Neuron (in vitro differentiated cells): ENCODE measurements at regions not wholly inside any gene's neighbourhood (a gene's known extent, or its start where the extent isn't known, plus 50 kb on each side); places are given as distances from the start of the nearest gene placed in this dataset.
"Not testable (repeated sequence)": the region's sequence is repeated elsewhere in the genome, so short reads cannot be mapped to it uniquely, and the experiment has no call there.

ENCODE experiments used
- H2AFZ ChIP-seq: one replicate; pipeline ENCODE4 v1.6.1; 2013; ENCODE audit warnings: low read depth, mild to moderate bottlenecking, inconsistent platforms, low read length, moderate library complexity
- H3K27me3 ChIP-seq: one replicate; pipeline ENCODE4 v1.6.1; 2013; ENCODE audit warnings: low read length; ENCODE audit not compliant: insufficient read depth
- H3K36me3 ChIP-seq: one replicate; pipeline ENCODE4 v1.6.1; 2013; ENCODE audit warnings: low read length; ENCODE audit not compliant: insufficient read depth
- H3K4me1 ChIP-seq: one replicate; pipeline ENCODE4 v1.6.1; 2013; ENCODE audit warnings: low read length; ENCODE audit not compliant: insufficient read depth
- H3K4me3 ChIP-seq: 2 replicates; pipeline ENCODE4 v1.5.1; 2013; ENCODE audit warnings: mild to moderate bottlenecking, low read length, moderate library complexity
- H3K9me3 ChIP-seq: one replicate; pipeline ENCODE4 v1.6.1; 2013; ENCODE audit warnings: low read length

DNA sequence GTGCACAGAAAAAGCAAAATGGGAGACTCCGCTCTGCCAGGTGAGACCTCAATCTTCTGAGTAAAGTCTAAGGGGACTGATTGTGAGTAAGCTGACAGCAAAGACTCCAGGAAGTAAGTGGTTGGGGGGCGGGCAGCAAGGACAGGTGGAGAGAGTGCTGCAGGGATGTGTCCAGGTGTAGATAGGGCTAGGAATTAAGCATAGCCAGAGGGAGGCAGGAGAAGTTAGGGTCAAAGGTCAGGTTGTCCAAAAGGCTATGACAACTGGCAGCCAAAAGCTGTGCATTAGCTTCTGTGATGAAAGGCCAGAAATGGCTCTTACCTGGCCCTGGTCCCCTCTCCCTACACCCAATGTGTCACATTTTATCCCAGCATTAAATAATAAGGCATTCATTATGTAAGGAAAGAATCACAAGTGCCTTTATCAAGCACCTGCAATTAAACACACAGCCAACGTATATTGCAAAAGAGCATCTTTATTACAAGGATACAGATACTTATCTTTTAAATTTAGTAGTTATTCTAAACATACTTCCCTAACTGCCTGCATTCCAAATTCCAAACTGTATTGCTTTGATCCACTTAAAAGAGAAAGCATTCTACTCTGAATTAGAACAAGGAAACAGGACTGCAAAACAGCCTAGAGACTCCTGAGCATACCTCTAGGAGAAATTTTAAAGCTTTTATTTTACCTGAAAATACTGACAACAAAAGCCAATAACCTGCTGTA is 247.9 kb downstream of the IRS1 start:
- H3K36me3 ChIP-seq, result no peaks in the 10 kb centered on the region
- H3K4me1 ChIP-seq, result no peaks in the 10 kb centered on the region
- no peak overlapping the region for H2AFZ ChIP-seq
- H3K4me3 ChIP-seq, result no peak overlapping the region
- H3K9me3 ChIP-seq, result no peaks in the 10 kb centered on the region
- H3K27me3 ChIP-seq, result no peaks in the 10 kb centered on the region

DNA sequence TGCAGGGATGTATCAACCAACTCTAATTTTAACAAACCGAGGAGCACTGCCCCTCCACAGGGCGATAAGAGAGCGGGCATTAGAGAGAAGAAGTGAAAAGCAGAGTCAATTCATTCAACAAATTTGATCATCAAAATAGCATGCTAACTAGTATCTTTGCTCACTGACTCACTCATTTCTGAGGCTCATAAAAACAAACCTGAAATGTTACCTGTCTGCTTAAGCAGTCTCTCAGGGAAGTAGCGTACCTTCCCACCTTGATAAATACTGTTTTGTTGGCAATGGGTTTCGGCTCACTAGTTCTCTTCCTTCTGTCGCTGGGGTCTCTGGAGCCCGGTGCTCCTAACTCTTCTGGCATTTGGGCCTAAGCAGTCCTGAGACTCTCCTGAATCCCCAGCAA is 248.8 kb downstream of the IRS1 start:
- Histone ChIP-seq H2AFZ (no peak overlapping the region), H3K36me3 (no peaks in the 10 kb centered on the region), H3K9me3 (no peaks in the 10 kb centered on the region), H3K4me3 (no peak overlapping the region), H3K27me3 (no peaks in the 10 kb centered on the region), H3K4me1 (no peaks in the 10 kb centered on the region)

DNA sequence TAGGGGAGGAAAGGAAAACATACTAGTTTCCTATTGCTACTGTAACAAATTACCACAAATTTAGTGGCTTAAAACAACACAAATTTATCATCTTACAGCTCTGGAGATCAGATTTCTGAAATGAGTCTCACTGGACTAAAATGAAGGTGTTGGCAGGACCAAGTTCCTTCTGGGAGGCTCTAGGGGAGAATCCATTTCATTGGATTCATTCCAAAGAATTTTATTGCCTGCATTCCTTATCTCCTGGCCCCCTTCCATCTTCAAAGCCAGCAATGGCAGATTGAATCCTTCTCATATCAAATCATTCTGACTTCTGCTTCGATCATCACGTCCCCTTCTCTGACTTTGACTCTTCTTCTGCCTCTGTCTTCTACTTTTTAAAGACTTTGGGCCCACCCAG is 250.9 kb downstream of the IRS1 start:
- Histone ChIP-seq H2AFZ (no peak overlapping the region), H3K9me3 (no peaks in the 10 kb centered on the region), H3K36me3 (no peaks in the 10 kb centered on the region), H3K27me3 (no peaks in the 10 kb centered on the region), H3K4me1 (no peaks in the 10 kb centered on the region), H3K4me3 (no peak overlapping the region)

DNA sequence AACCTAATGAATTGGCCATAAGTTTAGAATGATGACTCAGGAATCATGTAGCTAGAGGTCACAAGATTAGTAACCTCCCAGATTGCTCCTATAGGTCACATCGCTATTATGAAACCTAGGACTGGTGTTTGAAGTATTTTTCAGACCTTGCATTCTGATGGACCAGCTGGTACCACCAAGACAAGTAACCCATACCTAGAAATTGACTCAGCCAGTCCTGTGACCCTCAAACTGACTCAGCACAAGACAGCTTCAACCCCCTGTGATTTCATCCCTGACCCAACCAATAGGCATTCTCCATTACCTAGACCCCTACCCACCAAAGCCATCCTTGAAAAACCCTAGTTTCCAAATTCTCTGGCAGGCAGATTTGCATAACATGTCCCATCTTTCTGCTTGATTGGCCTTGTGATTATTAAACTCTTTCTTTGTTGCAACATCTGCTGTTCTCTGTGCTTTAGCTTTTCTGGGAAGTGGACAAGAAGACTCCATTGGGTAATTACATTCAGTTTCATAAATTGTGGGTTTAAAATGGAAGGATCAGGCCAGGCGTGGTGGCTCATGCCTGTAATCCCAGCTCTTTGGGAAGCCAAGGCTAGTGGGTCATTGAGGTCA is 254.9 kb downstream of the IRS1 start:
- Histone ChIP-seq H3K4me3 (no peak overlapping the region), H3K9me3 (no peaks in the 10 kb centered on the region), H3K27me3 (no peaks in the 10 kb centered on the region), H2AFZ (no peak overlapping the region), H3K4me1 (no peaks in the 10 kb centered on the region), H3K36me3 (no peaks in the 10 kb centered on the region)

DNA sequence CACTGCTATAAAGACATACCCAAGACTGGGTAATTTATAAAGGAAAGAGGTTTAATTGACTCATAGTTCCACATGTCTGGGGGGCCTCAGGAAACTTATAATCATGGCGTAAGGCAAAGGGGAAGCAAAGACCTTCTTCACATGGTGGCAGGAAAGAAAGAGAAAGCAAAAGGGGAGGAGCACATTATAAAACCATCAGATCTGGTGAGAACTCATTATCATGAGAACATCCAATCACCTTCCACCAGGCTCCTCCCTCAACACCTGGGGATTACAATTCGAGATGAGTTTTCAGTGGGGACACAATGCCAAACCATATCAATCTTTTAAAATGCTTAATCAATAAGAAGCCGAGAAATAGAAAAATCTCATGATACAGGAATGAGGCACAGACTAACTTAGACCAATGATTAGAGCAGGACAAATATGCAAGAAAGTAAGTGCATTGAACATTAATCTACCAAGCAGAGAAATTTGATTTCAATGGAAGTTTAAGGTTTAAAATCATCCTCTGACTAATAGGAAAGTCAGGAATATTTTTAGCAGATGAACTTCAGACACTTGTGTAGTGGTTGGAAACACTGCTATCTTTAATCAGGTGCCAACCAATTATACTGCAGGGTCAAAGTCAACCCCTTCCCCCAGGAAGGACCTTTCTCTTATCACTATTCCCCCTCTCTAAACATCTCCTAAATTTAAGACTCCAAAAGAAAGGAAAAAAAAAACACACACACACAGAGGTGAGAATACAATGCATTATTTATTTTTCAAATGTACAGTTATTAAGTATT is 259.2 kb downstream of the IRS1 start:
- Histone ChIP-seq H3K9me3 (no peaks in the 10 kb centered on the region), H3K36me3 (no peaks in the 10 kb centered on the region)

DNA sequence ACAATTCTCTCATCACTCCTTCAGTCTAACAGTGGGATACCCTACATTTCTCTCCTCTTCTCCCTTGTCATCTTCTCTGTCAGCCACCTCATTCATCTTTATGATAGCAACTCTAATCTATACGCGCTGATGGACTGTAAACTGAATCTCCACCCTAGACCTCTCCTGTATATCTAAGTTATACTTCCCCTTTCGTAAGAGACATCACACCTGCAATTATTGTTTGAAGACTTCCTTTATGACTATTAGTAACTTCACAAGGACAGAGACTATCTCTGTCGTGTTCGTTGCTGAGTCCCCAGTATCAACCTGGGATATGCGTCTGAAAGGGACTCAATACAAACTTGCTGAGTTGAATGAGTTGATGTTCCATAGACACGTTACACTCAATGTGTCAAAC is 263.2 kb downstream of the IRS1 start:
- Histone ChIP-seq H3K4me3 (no peak overlapping the region), H2AFZ (no peak overlapping the region), H3K36me3 (no peaks in the 10 kb centered on the region), H3K4me1 (peaks cover 17% of the 10 kb centered on the region), H3K9me3 (no peaks in the 10 kb centered on the region), H3K27me3 (no peaks in the 10 kb centered on the region)

More for the DNA sequence above, 259.2 kb downstream of the IRS1 start:
- Histone ChIP-seq H3K27me3 (no peaks in the 10 kb centered on the region), H3K4me1 (peaks cover 11% of the 10 kb centered on the region), H3K4me3 (no peak overlapping the region), H2AFZ (no peak overlapping the region)

DNA sequence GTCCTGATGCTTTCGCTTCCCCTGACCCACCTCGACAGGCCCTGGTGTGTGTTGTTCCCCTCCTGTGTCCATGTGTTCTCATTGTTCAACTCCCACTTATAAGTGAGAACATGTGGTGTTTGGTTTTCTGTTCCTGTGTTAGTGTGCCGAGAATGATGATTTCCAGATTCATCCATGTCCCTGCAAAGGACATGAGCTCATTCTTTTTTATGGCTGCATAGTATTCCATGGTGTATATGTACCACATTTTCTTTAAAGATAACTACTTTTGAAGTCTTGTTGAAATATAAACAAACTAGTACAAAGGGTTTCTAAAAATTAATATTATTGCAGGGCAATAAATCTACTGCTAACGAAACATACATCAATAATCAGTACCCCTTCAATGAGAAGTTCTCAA is 266.6 kb downstream of the IRS1 start:
- H3K9me3 ChIP-seq, H2AFZ ChIP-seq, H3K36me3 ChIP-seq, H3K4me3 ChIP-seq, H3K27me3 ChIP-seq: not testable (repeated sequence)
- H3K4me1 ChIP-seq, result peaks cover 17% of the 10 kb centered on the region

DNA sequence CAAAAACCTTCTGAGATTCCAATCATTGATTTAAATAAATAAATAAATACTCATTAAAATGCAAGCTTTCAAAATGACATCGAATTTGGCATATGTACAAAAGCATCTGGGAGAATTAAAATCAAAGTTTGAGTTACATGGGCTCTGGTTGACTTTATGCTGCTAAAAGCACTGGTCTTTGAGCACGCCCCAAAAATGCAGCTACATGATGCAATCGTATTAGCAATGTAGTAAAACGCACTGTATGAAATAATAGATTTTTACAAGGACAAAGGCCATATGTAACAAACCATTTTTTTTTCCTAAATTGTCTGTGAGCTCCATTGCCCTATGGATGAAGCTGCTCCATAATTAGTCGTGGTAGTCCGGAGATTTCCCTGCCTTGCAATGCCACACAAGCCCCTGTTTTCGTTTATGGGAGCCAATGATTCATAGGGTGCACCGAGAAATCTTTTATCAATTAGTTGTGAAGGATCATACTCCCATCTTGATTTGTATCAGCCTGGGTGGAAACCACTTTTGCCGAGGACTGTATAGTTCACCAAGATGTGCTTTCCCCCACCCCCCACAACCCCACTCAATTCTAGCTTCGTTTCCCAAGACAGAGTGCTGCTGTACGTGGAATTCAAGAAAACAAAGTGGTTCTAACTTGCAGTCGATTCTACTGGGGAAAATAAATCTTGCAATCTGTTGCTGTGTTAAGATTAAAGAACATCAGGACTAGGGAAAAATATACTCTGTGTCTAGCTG is 268.4 kb downstream of the IRS1 start:
- H3K4me3 ChIP-seq, result no peak overlapping the region
- H3K9me3 ChIP-seq, result no peaks in the 10 kb centered on the region
- H3K27me3 ChIP-seq, result no peaks in the 10 kb centered on the region
- H3K4me1 ChIP-seq, result peaks cover 14% of the 10 kb centered on the region
- H3K36me3 ChIP-seq, result no peaks in the 10 kb centered on the region
- no peak overlapping the region for H2AFZ ChIP-seq

DNA sequence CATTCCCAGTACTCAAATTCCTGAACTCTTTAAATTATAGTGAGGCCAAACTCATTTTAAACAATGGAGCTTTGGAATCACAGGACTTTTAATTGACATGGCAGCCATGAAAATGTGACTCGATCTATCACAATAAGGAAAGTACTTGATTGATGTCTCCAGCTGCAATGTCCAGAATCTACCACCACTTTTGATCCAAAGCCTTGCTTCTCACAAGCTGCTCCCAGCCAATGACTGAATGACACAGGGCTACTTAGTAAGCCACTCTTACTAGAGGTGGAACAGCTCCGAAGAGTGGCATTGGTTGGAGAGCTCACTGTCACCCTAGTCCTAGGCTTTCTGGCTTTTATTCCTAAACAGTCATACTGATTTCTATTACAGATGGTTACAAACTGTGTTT is 270.1 kb downstream of the IRS1 start:
- no peak overlapping the region for H3K4me3 ChIP-seq
- H3K9me3 ChIP-seq, result no peaks in the 10 kb centered on the region

DNA sequence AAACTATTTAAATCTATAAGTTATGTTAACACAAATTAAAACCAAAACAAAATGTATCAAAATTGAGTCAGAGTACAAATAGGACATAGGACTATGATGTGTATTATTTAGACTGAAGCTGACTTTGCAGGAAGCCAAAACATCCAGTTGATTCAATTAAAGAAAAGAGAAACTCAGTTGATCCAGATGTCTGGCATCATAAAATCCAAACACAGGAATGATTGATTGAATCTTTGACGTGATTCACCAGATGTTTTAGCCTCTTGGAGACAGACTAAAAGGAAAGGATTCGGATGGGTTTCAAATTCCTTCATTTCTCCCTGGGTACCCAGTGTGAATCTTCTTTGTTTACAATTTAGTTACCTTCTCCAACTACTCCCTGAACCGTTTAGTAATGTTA is 272.9 kb downstream of the IRS1 start:
- no peaks in the 10 kb centered on the region for H3K27me3 ChIP-seq
- H3K4me3 ChIP-seq, result no peak overlapping the region
- H3K36me3 ChIP-seq, result no peaks in the 10 kb centered on the region
- H3K9me3 ChIP-seq, result no peaks in the 10 kb centered on the region
- no peak overlapping the region for H2AFZ ChIP-seq
- H3K4me1 ChIP-seq, result no peaks in the 10 kb centered on the region

More for the DNA sequence above, 270.1 kb downstream of the IRS1 start:
- no peaks in the 10 kb centered on the region for H3K36me3 ChIP-seq
- H3K4me1 ChIP-seq, result no peaks in the 10 kb centered on the region
- H2AFZ ChIP-seq, result no peak overlapping the region
- H3K27me3 ChIP-seq, result no peaks in the 10 kb centered on the region

DNA sequence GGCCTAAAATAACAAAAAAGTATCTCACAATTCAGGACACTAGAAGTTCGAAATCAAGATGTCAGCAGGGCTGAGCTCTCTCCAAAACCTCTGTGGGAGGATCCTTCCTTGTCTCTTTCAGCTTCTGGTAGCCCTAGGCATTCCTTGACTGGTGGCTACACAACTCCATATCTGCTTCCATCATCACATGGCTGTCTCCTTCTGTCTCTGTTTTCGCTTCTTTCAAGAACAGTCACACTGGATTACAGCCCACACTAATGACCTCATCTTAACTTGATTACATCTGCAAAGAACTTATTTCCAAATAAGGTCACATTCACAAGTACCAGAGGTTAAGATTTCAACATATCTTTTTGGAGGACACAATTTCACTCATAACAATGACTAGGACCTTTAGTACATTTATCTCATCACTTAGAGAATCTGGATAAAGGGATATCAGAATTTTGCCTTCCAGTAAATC is 275.2 kb downstream of the IRS1 start:
- Histone ChIP-seq H3K27me3 (no peaks in the 10 kb centered on the region), H3K4me1 (no peaks in the 10 kb centered on the region), H3K9me3 (peaks cover 4% of the 10 kb centered on the region), H2AFZ (no peak overlapping the region), H3K36me3 (no peaks in the 10 kb centered on the region), H3K4me3 (no peak overlapping the region)

DNA sequence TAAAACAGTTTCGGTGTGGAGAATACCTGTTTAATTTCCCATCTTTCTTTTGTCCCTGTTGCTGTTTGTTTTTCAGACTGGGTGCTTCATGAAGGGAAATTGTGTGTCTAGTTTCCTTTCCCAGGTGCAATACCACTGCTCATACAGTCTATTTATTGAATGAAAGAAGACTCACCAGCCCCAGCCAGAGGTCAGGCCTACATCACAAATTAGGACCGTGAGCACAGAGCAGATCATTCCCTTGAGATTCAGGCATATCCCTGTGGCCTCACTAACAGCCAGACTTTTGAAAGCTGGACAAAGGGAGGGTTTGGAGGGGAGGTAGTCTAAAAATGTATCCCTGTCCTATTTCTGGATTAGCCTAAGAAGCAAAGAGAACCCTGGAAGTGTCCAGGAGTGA is 278.9 kb downstream of the IRS1 start:
- Histone ChIP-seq H3K27me3 (no peaks in the 10 kb centered on the region), H2AFZ (no peak overlapping the region), H3K36me3 (no peaks in the 10 kb centered on the region), H3K9me3 (peaks cover 4% of the 10 kb centered on the region), H3K4me3 (no peak overlapping the region), H3K4me1 (peaks cover 6% of the 10 kb centered on the region)
